Skin of body (tissue), 1 donor: ENCODE measurements at regions not wholly inside any gene's neighbourhood (a gene's known extent, or its start where the extent isn't known, plus 50 kb on each side); places are given as distances from the start of the nearest gene placed in this dataset.
"Not testable (repeated sequence)": the region's sequence is repeated elsewhere in the genome, so short reads cannot be mapped to it uniquely, and the experiment has no call there.

Experiments
- DNase-seq: peaks from one replicate; lab custom pipeline; 2025; lab: John Stamatoyannopoulos, UW

DNA sequence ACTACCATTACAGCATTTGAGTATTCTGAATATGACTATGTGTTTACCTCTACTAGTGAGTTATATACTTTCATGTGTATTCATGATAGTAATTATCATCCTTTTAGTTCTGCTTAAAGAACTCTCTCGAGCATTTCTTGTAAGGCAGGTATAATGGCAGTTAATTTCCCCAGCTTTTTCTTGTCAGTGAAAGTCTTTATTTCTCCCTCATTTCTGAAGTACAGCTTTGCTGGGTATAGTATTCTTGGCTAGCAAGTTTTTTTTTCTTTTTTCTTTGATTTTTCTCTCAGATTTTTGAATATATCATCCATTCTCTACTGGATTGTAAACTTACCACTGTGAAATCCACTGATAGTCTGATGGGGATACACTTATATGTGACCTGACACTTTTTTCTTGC lies 165.9 kb upstream of the ARHGAP5 start:
- DNase-seq, result no peak

DNA sequence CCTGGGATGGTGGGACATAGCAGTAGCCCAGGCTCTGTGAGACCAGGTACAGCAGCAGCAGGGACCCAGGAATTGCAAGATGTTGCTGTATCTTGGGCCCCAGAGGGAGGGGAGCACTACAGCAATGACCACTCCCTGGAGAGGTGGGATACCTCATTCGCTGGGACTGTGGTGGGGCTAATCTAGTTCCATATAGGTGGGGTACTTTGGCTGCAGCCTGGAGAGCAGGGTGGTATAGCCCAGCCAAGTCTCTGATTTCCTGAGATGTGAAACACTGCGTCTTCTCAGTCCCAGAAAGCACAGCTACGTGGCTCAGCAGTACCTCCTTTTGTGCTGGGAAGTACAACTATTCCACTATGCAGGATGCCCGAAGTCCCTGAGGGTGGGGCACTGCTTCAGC lies 163.7 kb upstream of the ARHGAP5 start:
- DNase-seq, result no peak

DNA sequence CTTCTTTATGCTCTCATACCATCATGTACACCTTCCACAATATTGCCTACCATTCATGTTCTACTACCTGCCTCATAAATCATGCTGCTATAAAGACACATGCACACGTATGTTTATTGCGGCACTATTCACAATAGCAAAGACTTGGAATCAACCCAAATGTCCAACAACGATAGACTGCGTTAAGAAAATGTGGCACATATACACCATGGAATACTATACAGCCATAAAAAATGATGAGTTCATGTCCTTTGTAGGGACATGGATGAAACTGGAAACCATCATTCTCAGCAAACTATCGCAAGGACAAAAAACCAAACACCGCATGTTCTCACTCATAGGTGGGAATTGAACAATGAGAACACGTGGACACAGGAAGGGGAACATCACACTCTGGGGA lies 158.8 kb upstream of the ARHGAP5 start:
- DNase-seq, result not testable (repeated sequence)

DNA sequence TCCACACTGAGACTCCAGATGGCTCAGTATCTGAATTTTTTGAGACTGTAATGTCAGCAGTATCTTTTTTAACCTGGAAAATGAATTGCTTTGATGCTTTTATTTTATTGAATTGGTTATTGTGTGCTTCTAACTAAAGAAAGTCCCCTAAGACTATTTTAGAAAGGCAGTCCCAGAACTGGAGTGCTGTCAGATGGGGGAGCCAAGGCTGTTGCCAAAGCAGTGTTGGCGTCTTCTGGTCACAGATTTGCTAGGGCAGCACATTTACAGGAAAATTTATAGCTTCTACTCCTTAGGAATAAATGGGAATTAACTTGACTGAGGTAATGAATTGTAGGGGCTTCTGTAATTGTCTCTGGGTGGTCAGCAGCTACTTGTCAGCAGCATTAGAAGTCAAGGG lies 157.1 kb upstream of the ARHGAP5 start:
- no peak for DNase-seq

DNA sequence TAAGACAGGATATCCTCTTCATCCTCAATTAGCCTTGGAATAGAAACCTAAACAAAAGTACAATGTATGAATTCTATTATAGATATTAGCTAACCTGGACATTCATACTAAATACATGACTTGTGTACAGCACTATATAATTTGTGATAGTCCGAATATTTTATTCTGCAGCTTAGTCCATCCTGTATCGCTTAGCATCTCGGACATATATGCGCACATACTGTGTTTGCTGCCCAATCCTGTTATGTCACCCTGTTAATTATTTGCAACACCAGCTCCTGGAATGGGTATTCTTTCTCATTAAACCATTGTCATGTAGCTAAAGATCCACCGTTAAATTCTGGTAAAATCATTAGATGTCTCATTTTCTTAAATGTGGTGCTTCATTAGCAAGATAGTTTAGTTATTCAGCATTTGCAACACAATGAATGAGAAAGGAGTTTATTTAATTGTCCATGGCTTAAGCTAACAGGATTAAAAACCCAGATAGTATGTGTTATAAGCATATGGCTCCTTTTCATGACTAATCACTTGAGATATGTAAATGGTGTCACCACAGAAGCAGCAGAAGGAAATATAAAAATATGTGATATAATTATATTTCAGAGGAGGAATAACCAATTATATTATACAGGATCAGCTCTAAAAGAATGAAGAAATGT lies 156.0 kb upstream of the ARHGAP5 start:
- no peak for DNase-seq

DNA sequence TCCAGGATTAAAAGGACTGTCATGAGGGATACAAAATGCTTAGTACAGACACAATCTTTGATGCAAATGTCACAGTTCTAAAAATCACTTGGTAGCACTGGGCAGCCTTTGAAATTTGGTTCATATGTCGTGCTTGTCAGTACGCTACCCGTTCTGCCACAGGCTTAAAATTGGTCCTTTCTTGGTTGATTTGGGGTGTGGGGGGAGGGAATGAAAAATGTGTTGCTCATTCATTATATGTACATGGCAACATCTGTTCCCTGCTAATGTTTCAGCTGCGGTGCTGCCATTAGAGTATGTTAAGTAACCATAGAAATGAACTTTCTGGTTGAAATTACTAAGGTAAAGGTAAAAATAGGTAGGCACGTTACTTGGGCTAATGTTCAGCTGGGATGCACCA lies 155.4 kb upstream of the ARHGAP5 start:
- DNase-seq, result no peak

DNA sequence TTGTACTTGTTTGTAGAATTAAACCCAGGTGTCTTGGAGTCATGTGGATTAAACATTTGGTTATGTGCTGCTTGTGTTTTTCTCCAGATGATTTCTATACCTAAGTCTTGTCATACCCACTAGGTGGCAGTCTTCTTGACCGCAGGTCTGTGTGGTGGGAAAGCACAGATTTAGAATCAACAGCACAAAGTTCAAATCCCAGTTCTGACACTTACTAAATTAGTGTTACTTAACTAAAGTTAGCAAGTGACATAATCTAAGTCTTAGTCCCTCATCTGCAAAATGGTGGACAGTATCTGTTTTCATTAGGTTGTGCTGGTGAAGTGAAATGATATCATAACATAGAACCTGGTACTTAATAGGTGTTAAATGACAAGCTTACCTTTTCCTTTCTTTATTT lies 151.0 kb upstream of the ARHGAP5 start:
- no peak for DNase-seq

DNA sequence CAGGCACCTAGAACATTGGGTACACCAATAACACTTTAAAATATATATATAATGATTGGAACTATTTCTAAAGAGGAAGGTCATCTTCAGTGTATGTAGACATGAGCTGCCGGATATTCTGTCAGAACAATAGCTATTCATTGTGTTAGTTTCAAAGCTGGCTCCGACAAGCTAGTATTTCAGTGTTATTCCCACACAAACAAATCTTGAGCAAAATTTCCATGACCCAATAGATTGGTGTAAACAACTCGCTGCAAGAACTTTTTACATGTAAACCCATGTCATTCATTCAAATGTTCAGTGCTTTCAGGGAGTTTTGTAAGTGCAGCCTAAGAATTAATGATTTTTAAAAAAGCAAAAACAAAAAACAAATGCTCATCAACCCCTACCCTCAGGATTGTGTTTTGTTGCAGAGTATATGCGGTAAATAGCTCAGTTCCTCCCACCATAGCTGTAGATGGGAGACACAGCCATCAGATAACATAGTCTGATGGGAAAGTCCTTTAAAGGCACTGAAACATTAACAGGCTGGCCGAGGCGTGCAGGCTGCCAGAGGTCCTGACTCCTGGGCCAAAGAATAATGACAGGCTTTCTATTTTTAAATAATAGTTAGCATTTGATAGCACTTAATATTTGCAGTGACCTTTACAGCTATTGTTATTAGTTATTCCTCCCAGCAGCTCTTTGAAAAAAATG lies 150.3 kb upstream of the ARHGAP5 start:
- DNase-seq, result peak; percentile 36

DNA sequence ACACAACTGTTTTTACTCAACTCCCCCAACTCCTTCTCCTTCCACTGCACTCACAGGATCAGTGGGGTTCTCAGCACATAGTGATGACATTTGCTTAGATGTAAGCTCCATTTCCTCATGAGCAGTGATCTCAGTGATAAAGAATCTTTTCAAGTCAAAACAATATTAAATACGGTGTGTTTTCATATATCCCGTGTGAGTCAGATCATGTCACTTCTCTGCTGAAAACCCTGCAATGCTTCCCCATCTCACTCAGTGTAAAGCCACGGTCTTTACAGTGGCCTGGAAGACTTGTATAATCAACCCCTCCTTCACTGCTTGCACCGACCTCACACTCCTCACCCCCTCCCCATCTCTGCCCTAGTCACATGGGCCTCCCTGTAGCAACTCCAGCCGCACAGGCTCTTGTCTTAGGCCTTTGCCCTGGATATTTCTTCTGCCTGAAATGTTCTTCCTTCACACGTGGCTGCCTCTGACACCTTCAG lies 149.7 kb upstream of the ARHGAP5 start:
- peak; percentile 61 for DNase-seq

DNA sequence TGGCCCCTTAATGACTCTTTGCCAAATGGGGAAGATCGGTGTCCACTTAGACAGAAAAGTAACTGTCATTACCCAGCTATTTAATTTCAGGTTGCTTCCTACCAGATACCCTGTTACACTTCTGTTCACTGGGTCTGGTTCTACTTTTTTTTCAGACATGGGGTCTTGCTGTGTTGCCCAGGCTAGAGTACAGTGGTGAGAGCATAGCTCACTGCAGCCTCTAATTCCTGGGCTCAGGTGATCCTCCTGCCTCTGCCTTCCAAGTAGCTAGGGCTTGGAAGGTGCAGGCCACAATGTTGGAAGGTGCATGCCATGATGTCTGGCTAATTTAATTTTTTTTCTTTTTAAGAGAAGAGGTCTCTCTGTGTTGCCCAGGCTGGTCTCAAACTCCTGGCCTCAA lies 147.0 kb upstream of the ARHGAP5 start:
- no peak for DNase-seq

DNA sequence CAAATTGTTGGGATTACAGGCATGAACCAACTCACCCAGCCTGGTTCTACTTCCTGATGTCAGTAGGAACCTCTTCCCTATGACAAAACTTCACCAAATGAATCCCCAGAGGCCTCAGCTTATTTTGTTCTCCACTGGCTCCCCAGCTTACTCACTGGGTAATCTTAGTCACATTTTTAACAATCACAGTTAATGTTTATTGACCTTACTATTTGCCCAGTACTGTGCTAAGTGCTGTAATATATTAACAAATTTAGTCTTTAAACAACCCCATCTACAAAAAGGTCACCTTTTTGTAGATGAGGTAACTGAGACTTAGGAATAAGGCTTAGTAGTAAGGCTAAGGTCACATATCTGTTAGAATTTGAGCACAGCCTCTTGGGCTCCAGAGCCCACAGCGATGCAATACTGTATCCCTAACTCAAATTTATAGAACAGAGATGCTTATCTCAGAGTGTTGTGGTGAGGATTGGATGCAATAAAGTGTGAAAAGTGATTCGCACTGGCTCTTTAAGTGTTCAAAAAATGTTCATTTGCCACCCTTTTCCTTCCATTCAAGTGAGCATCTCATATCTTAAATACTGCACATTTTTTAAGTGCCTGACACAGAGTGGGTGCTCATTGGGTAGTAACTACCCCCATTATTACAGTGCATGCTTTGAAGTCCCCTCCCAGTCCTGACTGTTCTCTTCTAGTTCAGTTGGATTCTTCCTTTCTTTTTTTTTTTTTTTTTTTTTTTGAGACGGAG lies 146.4 kb upstream of the ARHGAP5 start:
- DNase-seq, result no peak

DNA sequence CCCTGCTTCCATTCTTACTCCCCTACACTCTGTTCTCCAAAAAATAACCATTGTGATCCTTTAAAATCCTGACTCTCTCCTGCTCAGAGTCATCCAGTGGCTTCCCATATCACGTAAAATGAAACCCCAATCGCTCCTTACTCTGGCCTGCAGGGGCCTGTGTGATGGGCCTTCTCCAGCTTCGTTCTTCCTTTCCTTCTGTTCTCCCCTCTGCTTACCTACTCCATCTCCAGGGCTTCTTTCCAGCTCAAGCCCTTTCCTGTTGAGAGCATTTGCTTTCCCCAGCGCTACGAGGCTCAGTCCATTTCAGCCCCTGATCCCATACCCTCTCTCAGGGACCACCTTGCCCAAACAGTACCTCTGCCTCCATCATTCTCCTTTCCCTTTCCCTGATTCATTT lies 144.4 kb upstream of the ARHGAP5 start:
- no peak for DNase-seq

DNA sequence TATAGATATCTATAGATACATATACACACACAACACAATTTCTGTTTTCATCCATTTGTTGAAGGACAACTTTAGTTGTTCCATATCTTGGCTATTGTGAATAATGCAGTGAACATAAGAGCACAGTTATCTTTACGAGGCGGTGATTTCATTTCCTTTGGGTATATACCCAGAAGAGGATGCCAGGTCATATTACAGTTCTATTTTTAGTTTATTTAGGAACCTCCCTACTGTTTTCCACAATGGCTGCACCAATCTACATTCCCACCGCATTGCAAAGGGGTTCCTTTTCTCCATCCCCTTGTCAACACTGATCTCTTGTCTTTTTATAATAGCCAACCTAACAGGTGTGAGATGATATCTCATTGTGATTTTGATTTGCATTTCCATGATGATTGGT lies 143.4 kb upstream of the ARHGAP5 start:
- DNase-seq, result no peak

DNA sequence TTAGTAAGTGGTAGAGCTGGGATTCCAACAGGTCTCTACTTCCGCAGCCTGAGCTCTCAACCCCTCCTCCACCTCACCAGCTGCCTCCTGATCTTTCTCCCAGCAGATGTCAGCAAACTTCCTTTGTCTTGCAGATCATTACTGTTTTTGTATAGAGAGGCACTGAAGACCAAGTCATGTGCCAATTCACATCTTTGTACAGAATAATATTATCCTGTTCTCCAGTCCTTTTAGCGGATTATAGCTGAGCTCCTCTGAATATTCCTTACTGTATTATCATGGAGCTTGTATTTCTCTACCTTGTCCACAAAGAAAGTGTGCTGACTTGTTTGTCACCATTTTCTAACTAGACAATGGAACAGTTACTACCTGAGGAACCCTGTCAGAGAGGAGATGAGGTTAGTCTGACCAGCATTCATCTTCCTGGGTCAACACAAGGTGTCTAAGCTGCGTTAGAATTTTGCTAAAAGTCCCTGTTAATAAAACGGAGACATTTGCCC lies 142.3 kb upstream of the ARHGAP5 start:
- DNase-seq, result peak; percentile 63

DNA sequence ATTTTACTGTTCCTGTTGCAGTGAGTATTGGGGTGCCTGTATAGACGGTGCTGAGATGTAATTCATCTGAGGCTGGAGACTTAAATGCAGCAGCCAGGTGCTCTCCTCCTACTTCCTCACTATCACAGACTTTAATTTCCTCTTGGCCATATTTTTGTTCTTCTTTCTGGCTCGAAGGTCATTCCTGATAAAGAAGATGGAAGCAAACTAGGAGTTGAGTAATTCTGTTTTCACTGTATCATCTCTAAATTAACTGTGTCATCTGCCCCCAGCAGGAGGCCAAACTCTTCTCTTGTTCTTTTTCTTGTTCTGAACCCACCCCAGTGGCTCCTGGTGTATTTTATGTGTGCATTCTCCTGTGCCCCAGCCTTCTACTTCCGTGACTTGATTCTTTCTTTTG lies 141.7 kb upstream of the ARHGAP5 start:
- no peak for DNase-seq

DNA sequence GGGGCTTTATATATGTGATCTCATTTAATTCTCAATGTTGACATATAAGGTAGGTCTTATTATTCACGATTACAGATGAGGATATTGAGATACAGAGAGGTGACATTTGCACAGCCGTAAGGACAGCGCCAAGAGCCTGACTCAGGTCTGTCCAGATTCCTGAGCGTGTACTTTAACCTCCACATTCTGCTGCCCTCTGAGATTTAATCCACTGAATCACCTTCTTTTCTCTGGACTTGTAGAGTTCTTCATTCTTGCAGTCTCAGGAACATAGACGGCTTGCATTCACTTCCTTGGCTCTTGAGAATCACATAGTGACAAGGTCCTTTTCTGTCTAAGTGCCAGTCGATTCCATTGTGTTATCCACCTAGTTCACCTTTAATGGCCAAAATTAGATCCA lies 141.0 kb upstream of the ARHGAP5 start:
- no peak for DNase-seq

DNA sequence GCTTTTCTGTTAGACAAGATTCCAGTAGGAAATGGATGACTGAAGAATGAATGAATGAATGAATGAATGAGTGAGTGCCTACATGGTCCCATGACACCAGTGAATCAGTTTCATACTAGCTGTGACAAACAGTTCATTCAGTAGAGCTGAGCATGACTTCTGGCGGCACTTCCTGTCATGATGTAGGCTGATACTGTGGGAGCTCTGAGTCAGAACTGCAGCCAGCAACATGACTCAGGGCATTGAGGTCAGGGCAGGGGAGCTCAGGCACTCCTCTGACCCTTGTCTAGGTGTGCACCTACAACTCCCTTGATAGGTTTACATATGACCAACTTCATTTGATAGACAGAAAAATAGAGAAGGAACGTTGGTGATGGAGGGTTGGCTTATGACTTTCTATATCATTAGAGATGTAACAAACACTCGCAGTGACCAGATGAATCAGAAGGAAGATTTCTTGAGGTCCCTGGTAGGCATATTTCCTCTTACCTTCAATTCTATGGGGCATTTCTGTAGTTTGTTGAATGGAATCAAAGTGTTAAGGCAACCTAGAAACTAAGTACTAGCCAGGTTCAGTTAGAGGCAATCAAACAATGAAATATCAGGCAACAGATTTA lies 139.3 kb upstream of the ARHGAP5 start:
- DNase-seq, result peak; percentile 54

DNA sequence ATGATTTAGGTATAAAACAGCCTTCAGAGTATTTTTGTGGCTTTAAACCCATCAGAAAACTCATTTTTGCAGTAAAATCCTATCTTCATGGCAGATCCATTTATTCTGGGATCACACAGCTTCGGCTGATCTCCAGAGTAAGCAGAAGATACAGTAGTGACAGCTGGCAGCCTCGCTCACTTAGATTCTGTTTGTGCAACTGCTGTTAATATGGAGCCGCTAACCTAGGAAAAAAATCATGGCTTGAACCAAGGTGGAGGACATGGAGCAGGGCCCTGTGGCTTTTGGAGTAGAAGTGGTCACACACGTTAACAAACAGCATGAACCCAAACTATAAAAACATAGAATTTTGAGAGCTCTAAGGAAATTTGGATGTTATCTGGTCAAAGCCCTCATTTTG lies 137.2 kb upstream of the ARHGAP5 start:
- DNase-seq, result no peak

DNA sequence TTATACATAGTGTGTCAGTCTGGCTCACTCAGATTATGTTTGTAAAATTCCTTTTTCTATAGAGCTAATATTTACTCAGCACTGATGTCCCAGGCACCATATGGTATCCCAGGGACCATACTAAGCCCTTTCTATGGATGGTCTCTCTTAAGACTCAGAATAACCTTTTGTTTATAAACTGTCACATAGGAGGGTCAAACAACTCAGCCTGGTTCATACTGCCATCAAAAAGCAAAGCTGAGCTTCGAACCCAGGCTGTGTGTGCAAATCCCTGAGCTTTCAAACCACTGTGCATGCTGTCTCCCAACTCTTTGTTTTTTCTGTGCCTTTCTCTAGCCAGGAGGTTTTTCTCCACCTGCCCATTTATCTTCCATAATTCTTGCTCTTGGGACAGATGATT lies 135.6 kb upstream of the ARHGAP5 start:
- DNase-seq, result no peak

DNA sequence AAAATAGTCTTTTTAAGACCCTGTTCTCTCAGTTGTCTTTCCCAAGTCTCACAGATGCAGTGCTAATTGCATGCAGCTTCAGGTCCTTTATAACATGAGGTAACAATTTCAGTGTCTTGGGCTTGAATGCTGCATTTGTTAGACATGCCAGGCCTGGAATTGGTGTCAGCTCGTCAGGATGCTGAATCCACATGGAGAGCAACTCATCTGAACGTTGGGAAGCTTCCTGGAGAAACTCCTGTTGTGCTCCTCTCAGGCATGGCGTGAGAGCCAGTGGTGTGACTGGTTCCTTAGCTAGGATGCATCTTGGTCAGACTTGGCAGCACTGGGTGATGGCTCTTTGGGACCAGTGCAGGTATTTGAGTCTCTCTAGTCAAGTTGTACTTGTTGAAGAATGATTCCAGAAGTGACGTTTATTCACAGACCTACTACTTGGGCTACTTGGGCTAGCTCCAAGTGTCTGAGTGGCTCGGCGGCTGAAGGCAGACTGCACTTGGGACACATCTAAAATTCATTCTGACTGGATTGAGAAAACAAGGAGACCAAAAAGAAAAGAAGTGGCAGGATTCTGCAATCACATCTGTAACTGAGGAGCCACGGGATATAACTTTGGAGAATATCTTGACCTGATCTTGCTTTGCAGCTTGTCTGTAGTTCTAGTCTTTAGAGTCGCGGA lies 134.8 kb upstream of the ARHGAP5 start:
- peak; percentile 44 for DNase-seq

DNA sequence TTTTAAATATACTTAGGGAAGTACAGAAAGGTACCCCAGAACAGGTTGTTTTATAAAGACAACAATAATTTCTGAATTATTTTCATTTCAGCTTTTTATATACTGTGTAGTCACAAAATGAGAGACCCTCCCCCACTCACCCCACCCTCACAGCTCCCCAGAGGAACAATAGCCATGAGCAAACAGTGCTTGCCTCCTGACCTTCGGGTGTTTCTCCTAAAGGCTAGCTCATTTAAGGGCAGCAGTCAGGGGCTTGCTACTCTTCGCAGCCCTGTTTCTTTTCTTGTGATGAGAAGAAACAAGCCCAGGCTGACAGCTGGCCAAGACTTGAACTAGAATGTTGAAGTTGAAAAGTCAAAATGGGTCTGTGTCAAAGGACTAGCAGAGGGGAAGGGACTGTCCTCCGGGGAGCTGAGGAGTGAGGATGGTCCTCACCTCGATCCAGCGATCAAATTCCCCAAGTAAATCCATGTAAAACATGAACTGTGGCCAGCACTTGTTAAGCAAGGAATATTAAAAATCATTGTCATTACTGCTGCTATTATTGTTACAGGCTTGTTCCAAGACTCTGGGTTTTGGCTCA lies 133.8 kb upstream of the ARHGAP5 start:
- no peak for DNase-seq
